ENCODE measurements at regions not wholly inside any gene's neighbourhood (a gene's known extent, or its start where the extent isn't known, plus 50 kb on each side); places are given as distances from the start of the nearest gene placed in this dataset.

DNA sequence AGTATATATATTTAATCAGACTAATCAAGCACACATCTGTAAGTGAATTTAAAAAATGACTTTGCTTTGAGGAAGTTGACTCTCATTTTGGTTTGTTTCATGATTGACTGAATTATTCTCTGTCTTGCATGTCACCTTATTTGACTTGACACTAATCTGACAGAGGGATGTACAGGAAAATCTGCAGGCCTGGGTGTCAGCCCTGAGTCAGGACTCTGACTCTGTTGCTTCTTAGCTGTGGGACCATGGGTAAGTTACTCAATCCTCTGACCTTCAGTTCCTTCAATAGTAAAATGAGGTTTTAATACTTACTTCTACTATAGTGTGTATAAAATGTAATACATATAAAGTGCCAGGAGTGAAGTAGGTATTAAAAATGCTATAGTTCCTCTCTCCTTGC, 415.9 kb downstream of the ARHGEF28 start:
- no peak for DNase-seq

- DNase-seq, result no peak
These were observed 415.0 kb downstream of the ARHGEF28 start for GRCh38 chr5:74040811-74041491.

DNA sequence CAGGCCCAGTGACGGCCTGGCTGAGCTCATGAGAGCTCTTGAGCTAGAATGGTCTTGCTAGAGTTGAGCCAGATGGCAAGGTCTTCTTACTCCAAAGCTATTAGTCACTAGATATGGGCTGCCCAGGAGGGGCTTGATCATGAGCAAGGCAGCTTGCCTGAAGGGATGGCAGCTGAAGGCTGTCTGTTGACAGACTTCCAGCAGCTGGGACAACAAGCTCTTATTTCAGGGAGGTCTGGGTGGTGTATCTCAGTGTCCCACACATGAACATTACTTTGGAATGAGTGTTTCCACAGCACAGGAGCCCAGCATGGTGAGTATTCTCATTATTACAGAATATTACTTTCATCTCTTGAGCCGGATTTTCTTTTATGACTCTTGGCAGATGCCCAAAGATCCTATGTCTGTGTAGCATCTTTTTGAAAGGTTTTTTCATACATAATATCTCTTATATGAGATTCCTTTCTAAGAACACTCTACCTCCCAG, 414.1 kb downstream of the ARHGEF28 start:
- peak; percentile 65 for DNase-seq

DNA sequence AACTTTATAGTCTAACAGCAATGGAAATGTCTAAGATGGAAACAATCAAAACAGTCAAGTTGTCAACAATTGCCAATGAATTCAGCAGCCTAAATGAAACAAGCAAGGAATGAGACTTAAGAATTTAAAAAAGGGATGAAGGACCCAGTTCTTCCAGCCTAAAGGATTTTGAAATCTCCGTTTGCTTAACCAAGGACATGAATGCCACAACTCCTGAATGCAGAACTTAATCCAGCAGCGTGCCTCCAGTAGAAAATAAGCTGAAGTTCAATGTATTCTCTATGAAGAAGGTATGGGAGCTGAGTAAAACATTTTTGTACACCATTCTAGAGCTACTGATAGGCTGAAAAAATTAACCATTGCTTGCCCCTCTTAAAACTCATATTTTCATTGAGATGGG, 411.3 kb downstream of the ARHGEF28 start:
- DNase-seq, result no peak

DNA sequence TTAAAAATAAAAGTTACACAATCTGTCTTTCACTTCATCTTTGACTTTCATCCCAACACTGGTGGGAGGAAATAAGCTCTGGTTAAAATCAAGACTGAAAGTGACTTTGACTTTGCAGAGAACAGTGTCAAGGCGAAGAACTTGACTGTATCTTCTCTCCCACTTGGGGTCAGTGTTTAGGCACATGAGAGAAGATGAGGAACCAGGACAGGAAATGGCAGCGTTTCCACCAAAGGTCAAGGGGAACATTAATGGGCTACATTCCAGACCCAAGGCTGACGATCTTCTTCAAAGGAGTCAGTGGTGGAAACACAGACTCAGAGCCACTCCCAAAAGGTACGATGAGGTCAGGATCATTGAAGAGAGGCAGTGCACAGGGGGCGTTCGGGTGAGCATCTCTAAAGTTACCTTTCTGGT, 409.5 kb downstream of the ARHGEF28 start:
- peak; percentile 54 for DNase-seq

DNA sequence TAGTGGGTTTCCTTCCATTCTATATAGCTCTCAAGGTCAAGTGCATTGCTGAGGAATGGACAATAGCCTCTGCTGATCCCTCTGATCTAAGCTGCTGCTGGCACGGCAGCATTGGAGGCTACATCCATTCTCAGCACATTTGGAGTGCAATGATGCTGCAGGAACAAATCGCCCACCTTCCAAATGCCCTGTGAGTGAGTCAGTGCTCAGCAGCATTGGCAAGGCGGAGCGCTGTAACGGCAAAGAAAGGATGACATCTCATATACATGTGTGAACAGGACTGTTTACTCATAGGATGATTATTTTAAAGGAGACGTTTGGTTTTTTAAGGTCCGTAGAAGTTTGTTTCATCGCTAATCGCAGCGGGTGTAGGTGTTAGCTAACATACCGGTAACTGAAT, 408.7 kb downstream of the ARHGEF28 start:
- no peak for DNase-seq

DNA sequence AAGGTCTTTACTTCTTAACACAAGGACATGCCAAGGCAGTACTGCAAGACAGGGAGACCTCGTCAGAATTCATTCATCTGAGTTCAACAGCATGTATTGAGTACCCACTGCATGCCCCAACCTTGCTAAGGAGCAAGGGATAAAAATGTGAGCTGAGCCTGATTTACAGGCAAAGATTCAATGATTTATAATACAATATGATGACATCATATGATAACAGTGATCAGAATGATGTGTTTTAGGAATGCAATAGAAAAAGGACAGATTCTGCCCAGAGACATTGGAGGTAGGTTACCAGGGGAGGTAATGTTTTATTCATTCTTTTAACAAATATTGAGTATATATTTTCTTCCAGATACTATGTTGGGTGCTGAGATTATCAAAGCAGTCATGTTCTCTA, 406.6 kb downstream of the ARHGEF28 start:
- no peak for DNase-seq

DNA sequence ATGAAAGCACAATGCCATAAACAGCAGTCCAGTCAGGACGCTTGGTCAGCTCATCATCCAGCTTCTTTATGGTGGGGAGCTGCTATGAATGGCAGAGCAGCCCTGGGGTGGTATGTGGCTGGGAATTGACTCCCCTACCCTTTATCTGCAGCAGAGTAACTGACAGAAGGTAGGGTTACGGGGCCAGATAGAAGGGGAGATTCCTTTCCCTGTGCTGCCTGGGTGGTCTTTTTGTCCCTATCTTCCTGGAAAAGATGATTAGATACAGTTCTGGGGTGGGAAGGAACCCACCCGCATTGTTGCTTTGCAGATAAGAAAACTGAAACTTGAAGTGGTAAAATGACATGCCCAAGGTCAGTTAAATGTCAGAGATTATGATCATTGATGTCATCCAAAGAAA, 405.5 kb downstream of the ARHGEF28 start:
- DNase-seq, result no peak

DNA sequence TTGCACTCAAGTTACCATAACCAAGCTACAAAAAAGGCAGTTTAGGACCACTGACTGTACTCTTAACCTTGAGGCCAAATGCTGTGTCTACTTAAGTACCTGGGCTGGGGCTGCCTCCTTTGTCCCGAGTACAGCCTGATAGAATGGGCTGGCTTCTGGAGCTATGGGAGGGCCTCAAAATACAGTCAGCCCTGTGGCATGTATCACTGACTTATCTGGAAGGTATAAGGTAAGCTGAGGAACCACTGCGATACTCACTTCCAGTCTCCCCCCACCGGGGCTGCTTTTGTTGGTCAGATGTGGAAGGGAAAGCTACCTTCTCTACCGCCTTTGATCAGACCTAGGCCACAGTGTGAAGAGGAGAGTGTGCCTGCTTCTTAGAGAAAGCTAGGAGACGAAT, 404.8 kb downstream of the ARHGEF28 start:
- no peak for DNase-seq

GRCh38 chr5:74030371-74030770, 404.4 kb downstream of the ARHGEF28 start:
- no peak for DNase-seq

GRCh38 chr5:74028976-74029375, 403.0 kb downstream of the ARHGEF28 start:
- DNase-seq, result no peak

DNA sequence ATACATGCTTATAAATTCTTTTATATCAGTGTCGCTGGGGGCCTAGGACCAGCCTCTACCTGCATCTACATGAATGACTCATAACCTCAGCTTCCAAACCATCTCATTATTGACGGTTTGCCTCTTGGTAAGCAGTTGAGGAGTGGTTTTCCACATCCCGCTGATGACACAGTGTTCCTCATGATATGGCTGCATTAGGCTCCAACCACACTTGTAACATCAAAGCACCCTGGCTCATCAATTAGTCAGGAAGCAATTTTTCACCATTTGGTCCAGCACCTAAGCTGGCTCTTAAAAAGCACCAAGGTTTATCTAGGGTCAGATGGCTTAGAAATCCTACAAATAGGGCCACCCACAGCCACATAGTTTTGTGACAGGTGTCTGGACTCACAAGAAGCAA, 402.4 kb downstream of the ARHGEF28 start:
- DNase-seq, result no peak

GRCh38 chr5:74027732-74028338, 401.8 kb downstream of the ARHGEF28 start:
- DNase-seq, result no peak

GRCh38 chr5:74026310-74026709, 400.3 kb downstream of the ARHGEF28 start:
- no peak for DNase-seq

DNA sequence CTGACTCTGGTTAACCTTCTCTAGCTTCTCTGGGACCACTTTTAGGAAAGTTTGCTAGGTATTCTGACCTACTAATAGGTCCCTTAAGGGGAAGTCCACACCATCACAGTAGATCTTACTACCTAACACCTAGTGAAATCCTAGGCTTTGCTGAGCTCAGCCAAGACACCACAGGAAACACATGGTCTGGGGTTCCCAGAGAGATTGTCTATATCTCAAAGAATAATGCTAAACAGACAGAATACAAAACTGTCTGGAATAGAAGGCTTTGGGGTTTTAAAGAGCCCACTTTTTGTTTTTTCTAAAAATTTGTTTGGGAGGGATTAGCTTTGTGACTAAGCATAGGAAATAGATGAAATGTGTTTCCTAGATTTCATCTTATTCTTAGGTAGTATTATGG, 395.1 kb downstream of the ARHGEF28 start:
- no peak for DNase-seq

GRCh38 chr5:74020503-74020902, 394.5 kb downstream of the ARHGEF28 start:
- DNase-seq, result no peak

GRCh38 chr5:74019923-74020322, 393.9 kb downstream of the ARHGEF28 start:
- no peak for DNase-seq

GRCh38 chr5:74017786-74018211, 391.8 kb downstream of the ARHGEF28 start:
- DNase-seq, result no peak

GRCh38 chr5:74017112-74017511, 391.1 kb downstream of the ARHGEF28 start:
- DNase-seq, result no peak

- DNase-seq, result no peak
These were observed 390.4 kb downstream of the ARHGEF28 start for GRCh38 chr5:74016373-74016772.

DNA sequence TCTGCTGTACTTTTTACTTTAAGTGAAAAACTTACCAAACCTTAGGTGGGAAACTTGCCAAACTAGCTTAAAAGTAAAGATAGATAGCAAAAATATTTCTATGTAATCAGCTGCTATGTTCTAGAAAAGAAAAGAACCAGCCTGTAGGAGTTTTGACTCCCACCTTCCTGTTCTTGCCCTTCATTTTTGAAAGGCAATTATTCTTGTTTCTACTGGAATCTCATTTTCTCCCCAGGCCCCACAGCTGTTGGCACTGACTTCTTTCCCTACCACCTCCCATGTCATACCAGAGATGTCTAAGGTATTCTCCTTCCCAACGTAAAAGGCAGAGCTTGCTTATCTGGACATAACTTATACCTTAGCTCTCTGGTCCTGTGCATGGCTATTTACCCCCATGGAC, 389.7 kb downstream of the ARHGEF28 start:
- DNase-seq, result no peak

DNA sequence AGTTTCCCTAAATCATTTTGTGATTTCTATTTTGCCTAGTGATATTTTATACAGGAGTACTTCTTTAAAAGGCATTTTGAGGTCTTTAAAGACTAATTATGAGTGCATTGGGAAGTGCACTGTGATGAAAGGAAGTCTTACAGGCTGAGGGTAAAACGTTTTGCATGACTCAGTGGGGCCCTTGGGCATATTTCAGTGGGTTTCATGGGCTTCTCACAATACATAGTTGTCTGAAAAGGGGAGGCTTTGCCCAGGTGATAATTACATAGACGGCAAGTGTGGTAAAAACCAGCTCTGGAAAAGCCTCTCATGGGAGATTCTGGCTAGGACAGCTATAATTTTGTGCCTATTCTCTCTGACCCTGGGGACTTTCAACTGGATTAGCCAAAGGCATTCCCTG, 387.2 kb downstream of the ARHGEF28 start:
- peak; percentile 47 for DNase-seq

GRCh38 chr5:74009502-74009901, 383.5 kb downstream of the ARHGEF28 start:
- DNase-seq, result no peak

GRCh38 chr5:74007193-74007592, 381.2 kb downstream of the ARHGEF28 start:
- no peak for DNase-seq

DNA sequence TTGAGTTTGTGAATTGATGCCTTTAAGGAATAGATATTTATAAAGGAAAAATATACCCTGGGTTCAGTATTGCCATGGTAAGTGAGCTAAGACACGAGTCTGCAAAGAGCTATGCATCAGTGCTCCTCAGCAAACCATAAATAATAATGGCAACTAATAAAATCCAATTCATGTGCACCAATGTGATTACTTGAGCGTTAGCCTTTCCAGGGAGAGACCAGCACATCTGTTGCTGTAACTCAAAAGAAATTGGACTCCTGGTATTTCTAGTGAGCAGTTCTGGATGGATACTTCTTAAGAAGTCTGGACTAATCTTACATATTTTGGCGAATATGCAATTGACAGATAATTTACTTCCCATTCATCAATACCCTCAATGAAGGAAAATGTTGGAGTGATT, 373.3 kb downstream of the ARHGEF28 start:
- DNase-seq, result no peak
